Activated naive CD4-positive, alpha-beta T cell treated with anti-CD3 and anti-CD28 coated beads for 36 hours (primary cell): ENCODE measurements at regions not wholly inside any gene's neighbourhood (a gene's known extent, or its start where the extent isn't known, plus 50 kb on each side); places are given as distances from the start of the nearest gene placed in this dataset.

Experiments used
- CTCF ChIA-PET: fragments of 350-600 bp; sonication (Branson Sonifier 250); formaldehyde crosslinking; loops from one replicate; lab custom pipeline; 2021; ENCODE audit warnings: antibody characterized with exemption; lab: Charles Lee
- DNase-seq: peaks from one replicate; pipeline ENCODE4 v3.0.0-alpha.2; 2020
- H3K27ac Mint-ChIP-seq: one replicate; pipeline ENCODE4 v1.8.0; 2021; ENCODE audit warnings: mild to moderate bottlenecking, mixed read lengths
- H3K27me3 Mint-ChIP-seq: one replicate; pipeline ENCODE4 v1.8.0; 2021; ENCODE audit warnings: low read depth, mixed read lengths
- H3K36me3 Mint-ChIP-seq: one replicate; pipeline ENCODE4 v1.8.0; 2021; ENCODE audit warnings: low read depth, mixed read lengths
- H3K4me1 Mint-ChIP-seq: one replicate; pipeline ENCODE4 v1.8.0; 2021; ENCODE audit warnings: low read depth, mixed read lengths
- H3K4me3 Mint-ChIP-seq: one replicate; pipeline ENCODE4 v1.8.0; 2021; ENCODE audit warnings: mild to moderate bottlenecking, moderate library complexity, mixed read lengths
- H3K9me3 Mint-ChIP-seq: one replicate; pipeline ENCODE4 v1.8.0; 2021; ENCODE audit warnings: mixed read lengths
- intact Hi-C: fragments of 100-400 bp; cut with micrococcal nuclease; formaldehyde crosslinking; loops from one replicate; pipeline ENCODE4 v1.15.1; 2023

- Mint-ChIP-seq H3K36me3 (no peaks in the 10 kb centered on the region), H3K27ac (no peak overlapping the region), H3K9me3 (peaks cover under 1% of the 10 kb centered on the region), H3K4me3 (no peak overlapping the region), H3K27me3 (no peaks in the 10 kb centered on the region), H3K4me1 (peaks cover 2% of the 10 kb centered on the region)
- no peak for DNase-seq
- intact Hi-C loops: no loop called here
- CTCF ChIA-PET: no interaction called here
These were observed 247.1 kb downstream of the KLF13 start for GRCh38 chr15:31573759-31574158.

- CTCF ChIA-PET: no interaction called here
- Mint-ChIP-seq H3K4me3 (no peak overlapping the region), H3K4me1 (peaks cover 2% of the 10 kb centered on the region), H3K9me3 (no peaks in the 10 kb centered on the region), H3K36me3 (no peaks in the 10 kb centered on the region), H3K27ac (no peak overlapping the region), H3K27me3 (no peaks in the 10 kb centered on the region)
- DNase-seq: no peak
- intact Hi-C loops: no loop called here
These were observed 248.1 kb downstream of the KLF13 start for GRCh38 chr15:31574766-31575165.

- H3K27me3 Mint-ChIP-seq: no peaks in the 10 kb centered on the region
- H3K4me1 Mint-ChIP-seq: peaks cover 2% of the 10 kb centered on the region
- no peak for DNase-seq
- no peak overlapping the region for H3K4me3 Mint-ChIP-seq
- peaks cover 10% of the 10 kb centered on the region for H3K9me3 Mint-ChIP-seq
- no peak overlapping the region for H3K27ac Mint-ChIP-seq
- intact Hi-C loops: no loop called here
- CTCF ChIA-PET: no interaction called here
- no peaks in the 10 kb centered on the region for H3K36me3 Mint-ChIP-seq
These were observed 250.5 kb downstream of the KLF13 start for GRCh38 chr15:31577108-31577507.

GRCh38 chr15:31579282-31579681, 252.6 kb downstream of the KLF13 start:
- Mint-ChIP-seq H3K27ac (no peak overlapping the region), H3K9me3 (peaks cover 20% of the 10 kb centered on the region), H3K4me1 (peaks cover 2% of the 10 kb centered on the region), H3K36me3 (no peaks in the 10 kb centered on the region), H3K27me3 (no peaks in the 10 kb centered on the region), H3K4me3 (no peak overlapping the region)
- CTCF ChIA-PET: no interaction called here
- intact Hi-C loops: no loop called here
- DNase-seq: no peak

- H3K9me3 Mint-ChIP-seq: peaks cover 20% of the 10 kb centered on the region
- no peaks in the 10 kb centered on the region for H3K4me1 Mint-ChIP-seq
- CTCF ChIA-PET: no interaction called here
- no peak overlapping the region for H3K4me3 Mint-ChIP-seq
- no peak for DNase-seq
- H3K27ac Mint-ChIP-seq: no peak overlapping the region
- intact Hi-C loops: no loop called here
- no peaks in the 10 kb centered on the region for H3K27me3 Mint-ChIP-seq
- H3K36me3 Mint-ChIP-seq: no peaks in the 10 kb centered on the region
These were observed 253.3 kb downstream of the KLF13 start for GRCh38 chr15:31579976-31580375.

- no peaks in the 10 kb centered on the region for H3K4me1 Mint-ChIP-seq
- no peak overlapping the region for H3K4me3 Mint-ChIP-seq
- no peaks in the 10 kb centered on the region for H3K36me3 Mint-ChIP-seq
- no peak overlapping the region for H3K27ac Mint-ChIP-seq
- DNase-seq: no peak
- CTCF ChIA-PET: interaction anchor here (1.1 to 1.3 kb wide), 2 partner anchors 8 to 19 kb away, joined by 3 read pairs; no protein-coding TSS in a partner anchor
- peaks cover 5% of the 10 kb centered on the region for H3K27me3 Mint-ChIP-seq
- intact Hi-C loops: no loop called here
- peaks cover 20% of the 10 kb centered on the region for H3K9me3 Mint-ChIP-seq
These were observed 257.6 kb downstream of the KLF13 start for GRCh38 chr15:31584195-31584594.

GRCh38 chr15:31585240-31585639, 258.6 kb downstream of the KLF13 start:
- Mint-ChIP-seq H3K36me3 (no peaks in the 10 kb centered on the region), H3K4me3 (no peak overlapping the region), H3K27me3 (peaks cover 5% of the 10 kb centered on the region), H3K4me1 (no peaks in the 10 kb centered on the region), H3K9me3 (peaks cover 17% of the 10 kb centered on the region), H3K27ac (no peak overlapping the region)
- intact Hi-C loops: no loop called here
- DNase-seq: no peak
- CTCF ChIA-PET: no interaction called here

GRCh38 chr15:31586841-31587240, 260.2 kb downstream of the KLF13 start:
- CTCF ChIA-PET: no interaction called here
- Mint-ChIP-seq H3K4me1 (no peaks in the 10 kb centered on the region), H3K27ac (no peak overlapping the region), H3K9me3 (peaks cover 13% of the 10 kb centered on the region), H3K36me3 (no peaks in the 10 kb centered on the region), H3K27me3 (peaks cover 5% of the 10 kb centered on the region), H3K4me3 (no peak overlapping the region)
- no peak for DNase-seq
- intact Hi-C loops: no loop called here

- intact Hi-C loops: no loop called here
- Mint-ChIP-seq H3K27me3 (peaks cover 5% of the 10 kb centered on the region), H3K4me1 (no peaks in the 10 kb centered on the region), H3K36me3 (no peaks in the 10 kb centered on the region), H3K27ac (no peak overlapping the region), H3K4me3 (no peak overlapping the region), H3K9me3 (peaks cover 7% of the 10 kb centered on the region)
- DNase-seq: no peak
- CTCF ChIA-PET: no interaction called here
These were observed 260.9 kb downstream of the KLF13 start for GRCh38 chr15:31587583-31587982.

GRCh38 chr15:31590609-31591008, 264.0 kb downstream of the KLF13 start:
- DNase-seq: no peak
- no peaks in the 10 kb centered on the region for H3K9me3 Mint-ChIP-seq
- H3K4me3 Mint-ChIP-seq: no peak overlapping the region
- peaks cover 5% of the 10 kb centered on the region for H3K27me3 Mint-ChIP-seq
- H3K4me1 Mint-ChIP-seq: no peaks in the 10 kb centered on the region
- no peaks in the 10 kb centered on the region for H3K36me3 Mint-ChIP-seq
- H3K27ac Mint-ChIP-seq: no peak overlapping the region
- intact Hi-C loops: no loop called here
- CTCF ChIA-PET: no interaction called here

- Mint-ChIP-seq H3K27ac (no peak overlapping the region), H3K36me3 (no peaks in the 10 kb centered on the region), H3K4me3 (no peak overlapping the region), H3K9me3 (no peaks in the 10 kb centered on the region), H3K4me1 (no peaks in the 10 kb centered on the region), H3K27me3 (peaks cover under 1% of the 10 kb centered on the region)
- CTCF ChIA-PET: no interaction called here
- no peak for DNase-seq
- intact Hi-C loops: no loop called here
These were observed 265.3 kb downstream of the KLF13 start for GRCh38 chr15:31591908-31592307.

GRCh38 chr15:31597466-31597865, 270.8 kb downstream of the KLF13 start:
- intact Hi-C loops: no loop called here
- H3K4me3 Mint-ChIP-seq: no peak overlapping the region

GRCh38 chr15:31598620-31599019, 272.0 kb downstream of the KLF13 start:
- peaks cover 2% of the 10 kb centered on the region for H3K9me3 Mint-ChIP-seq
- no peak overlapping the region for H3K27ac Mint-ChIP-seq
- CTCF ChIA-PET: no interaction called here
- H3K27me3 Mint-ChIP-seq: peaks cover 18% of the 10 kb centered on the region
- no peak overlapping the region for H3K4me3 Mint-ChIP-seq
- no peaks in the 10 kb centered on the region for H3K36me3 Mint-ChIP-seq
- intact Hi-C loops: no loop called here
- DNase-seq: no peak
- no peaks in the 10 kb centered on the region for H3K4me1 Mint-ChIP-seq

More at GRCh38 chr15:31597466-31597865, 270.8 kb downstream of the KLF13 start:
- Mint-ChIP-seq H3K27ac (no peak overlapping the region), H3K36me3 (no peaks in the 10 kb centered on the region), H3K27me3 (peaks cover 15% of the 10 kb centered on the region), H3K4me1 (no peaks in the 10 kb centered on the region), H3K9me3 (no peaks in the 10 kb centered on the region)
- no peak for DNase-seq
- CTCF ChIA-PET: interaction anchor here (0.6 kb wide), 1 partner anchor 152 kb away, joined by 3 read pairs; no protein-coding TSS in a partner anchor
